SIG-M5 treated with dmso at 0.1 percent for 504 hours (cell line): ENCODE measurements at regions not wholly inside any gene's neighbourhood (a gene's known extent, or its start where the extent isn't known, plus 50 kb on each side); places are given as distances from the start of the nearest gene placed in this dataset.

Experiments
- DNase-seq: peaks from one replicate; lab custom pipeline; 2025; ENCODE audit not compliant: unreplicated experiment; lab: John Stamatoyannopoulos, UW

DNA sequence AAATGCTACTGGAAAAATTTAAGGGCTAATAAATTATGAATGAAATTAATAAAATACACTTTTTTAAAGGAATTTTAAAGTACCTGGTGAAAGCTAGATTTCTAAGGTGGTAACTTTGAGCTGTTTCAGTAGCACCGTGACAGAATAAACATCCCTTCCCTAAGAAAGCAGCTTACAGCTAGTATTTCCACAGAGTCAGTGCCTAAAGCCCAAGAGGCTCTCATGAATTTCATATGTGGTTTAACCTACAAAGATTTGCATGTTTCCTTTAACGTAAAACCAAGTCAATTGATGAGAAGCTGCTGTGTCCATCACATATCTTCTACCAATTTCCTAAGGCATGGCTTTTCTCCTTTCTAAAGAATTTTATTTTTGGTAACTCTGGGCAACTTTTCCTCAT lies 56.8 kb downstream of the IFNG start:
- DNase-seq, result no peak

DNA sequence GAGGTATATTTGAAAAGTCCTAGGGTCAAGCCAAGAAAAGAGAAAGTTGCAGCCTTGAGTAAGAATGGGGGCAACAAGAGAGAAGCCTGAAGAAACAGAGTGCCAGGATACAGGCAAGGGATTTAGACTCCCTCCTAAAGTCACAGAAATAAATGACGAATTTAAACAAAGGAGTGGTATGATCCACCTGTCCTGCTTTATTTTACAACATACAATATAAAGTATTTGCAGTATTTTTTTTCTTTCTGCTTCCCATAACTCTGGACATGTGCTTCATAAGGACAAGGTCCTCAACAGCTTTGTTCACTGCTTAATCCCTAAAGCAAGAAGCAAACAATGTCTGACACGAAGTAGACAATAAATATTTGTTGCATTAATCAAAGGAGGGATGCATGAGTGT lies 57.4 kb downstream of the IFNG start:
- no peak for DNase-seq

DNA sequence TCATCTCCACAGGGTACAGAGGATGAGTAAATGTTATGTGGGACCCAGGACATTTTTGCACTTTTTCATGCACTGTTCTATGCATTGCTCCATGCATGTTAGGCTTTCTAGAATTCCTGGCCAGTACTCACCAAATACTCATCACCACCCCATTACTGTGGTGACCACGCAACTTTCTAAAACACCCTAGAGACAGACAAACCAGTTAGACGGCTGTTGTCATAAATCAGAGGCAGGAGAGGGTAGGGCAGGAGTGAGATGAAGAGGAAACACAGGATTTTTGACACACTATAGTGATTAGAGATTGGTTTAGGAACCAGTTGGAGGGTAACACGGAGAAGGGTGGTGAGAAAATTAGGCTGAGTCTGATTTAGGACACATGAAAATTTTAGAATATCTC lies 59.3 kb downstream of the IFNG start:
- DNase-seq, result peak; percentile 23

DNA sequence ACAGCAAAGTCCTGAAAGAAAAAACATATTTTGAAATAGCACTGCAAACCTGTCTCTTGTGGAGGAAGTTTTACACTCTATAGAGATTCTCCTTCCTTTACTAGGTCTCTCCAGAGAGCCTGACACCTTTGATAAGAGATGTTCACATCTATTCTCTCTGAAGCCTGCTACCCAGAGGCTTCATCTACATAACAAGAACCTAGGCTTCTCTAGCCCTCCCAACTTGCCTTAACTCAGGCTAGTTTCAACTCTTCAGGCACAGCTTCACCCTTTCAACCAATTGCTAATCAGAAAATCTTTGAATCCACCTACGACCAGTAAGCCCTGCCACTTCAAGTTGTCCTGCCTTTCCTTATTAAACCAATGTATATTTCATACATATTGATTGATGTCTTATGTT lies 60.6 kb downstream of the IFNG start:
- no peak for DNase-seq

DNA sequence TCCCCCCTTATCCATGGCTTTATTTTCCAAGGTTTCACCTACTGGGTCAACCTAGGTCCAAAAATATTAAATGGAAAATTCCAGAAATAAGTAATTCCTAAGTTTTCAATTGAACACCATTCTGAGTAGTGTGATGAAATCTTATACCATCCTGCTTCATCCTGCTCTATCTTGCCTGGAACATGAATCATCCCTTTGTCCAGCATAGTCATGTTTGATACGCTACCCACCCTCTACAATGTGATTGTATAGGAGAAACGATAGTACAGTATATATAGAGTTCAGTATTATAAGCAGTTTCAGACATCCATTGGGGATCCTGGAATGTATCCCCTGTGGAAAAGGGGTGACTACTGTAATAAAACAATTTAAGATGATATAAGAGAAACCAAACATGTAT lies 62.2 kb downstream of the IFNG start:
- DNase-seq, result no peak

DNA sequence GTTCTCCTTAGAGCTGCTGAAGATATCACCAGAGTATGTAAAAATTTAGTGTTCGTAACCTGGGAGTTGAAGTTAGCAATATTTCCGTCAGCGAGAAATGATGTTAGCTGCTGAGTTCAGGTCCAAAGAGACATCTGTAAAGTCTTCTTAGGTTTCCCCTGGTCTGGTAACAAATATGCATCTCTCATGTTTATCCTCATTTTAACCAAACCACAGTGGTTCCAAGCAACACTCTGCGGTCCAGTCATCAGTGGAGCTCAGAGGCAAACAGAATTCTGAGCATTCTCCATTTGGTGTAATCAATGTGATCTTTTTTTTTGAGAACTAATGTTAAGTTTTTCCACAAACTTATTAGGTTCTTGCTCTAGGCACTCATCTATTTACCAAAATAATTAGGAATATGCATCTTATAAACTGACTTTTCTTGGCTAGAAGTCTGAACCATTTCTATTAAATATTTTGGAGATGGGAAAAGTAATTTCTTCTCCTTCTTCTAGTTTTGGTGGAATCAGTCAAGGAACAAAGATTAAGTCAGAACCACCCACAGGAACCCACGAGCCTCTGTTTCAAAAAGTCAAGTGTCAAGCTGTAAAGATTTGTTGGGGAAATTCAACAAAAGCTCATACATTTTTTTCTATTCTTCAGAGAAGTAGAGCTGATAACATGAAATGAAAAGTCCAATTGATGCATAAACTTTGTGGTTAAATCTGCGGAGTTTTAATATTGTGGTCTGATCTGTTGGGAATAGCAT lies 64.7 kb downstream of the IFNG start:
- no peak for DNase-seq

DNA sequence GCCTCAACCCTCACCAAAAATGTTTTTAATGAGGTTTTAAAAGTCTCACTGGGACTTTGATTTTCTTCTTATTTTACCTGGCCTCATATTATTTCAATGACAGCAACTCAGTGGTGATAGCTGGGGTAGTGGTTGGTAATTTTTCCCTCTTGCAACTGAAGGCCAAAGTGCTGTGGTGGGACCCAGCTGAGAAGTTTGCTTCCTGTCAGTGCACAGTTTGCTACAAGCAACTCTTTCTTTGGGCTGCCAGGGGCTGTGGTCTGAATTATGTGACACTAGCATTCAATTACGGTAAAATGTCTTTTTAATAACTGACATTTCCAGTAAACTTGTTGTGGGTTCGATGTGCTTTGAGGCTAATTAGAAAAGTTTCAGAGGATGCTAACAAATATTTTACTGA lies 65.3 kb downstream of the IFNG start:
- no peak for DNase-seq

DNA sequence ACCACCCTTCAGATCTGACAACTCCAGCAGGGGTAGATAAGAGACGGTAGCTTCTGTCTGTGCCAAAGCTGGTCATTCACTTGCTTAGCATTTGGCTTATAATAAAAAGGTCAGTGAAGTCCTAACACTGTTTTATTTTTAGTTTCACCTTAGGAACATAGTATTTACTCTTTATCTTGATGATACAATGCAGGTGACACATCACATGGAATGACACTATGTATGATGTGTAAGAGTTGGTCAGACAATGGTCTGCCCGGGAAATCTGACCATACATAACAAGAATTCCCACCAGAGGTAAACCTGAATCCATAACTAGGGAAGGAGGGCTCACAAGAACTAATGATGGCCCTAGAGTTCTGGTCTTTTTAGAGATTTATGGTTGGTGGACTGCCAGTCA lies 66.6 kb downstream of the IFNG start:
- no peak for DNase-seq

DNA sequence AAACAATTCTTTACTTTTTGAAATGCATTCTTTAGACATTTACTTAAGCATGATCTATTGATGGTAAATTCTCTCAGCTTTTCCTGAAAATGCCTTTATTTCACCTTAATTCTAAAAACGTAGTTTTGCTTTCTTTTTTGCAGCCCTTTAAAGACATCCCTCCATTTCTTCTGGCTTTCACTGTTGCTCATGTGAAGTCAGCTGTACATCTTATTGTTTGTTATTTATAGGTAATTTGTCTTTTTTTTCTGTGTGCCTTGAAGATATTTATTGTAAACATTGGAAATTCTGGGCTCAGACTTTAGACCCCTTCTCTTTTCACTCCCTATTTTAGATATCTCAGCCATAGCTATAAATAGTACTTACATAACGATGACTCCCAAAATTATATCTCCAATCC lies 70.4 kb downstream of the IFNG start:
- no peak for DNase-seq

DNA sequence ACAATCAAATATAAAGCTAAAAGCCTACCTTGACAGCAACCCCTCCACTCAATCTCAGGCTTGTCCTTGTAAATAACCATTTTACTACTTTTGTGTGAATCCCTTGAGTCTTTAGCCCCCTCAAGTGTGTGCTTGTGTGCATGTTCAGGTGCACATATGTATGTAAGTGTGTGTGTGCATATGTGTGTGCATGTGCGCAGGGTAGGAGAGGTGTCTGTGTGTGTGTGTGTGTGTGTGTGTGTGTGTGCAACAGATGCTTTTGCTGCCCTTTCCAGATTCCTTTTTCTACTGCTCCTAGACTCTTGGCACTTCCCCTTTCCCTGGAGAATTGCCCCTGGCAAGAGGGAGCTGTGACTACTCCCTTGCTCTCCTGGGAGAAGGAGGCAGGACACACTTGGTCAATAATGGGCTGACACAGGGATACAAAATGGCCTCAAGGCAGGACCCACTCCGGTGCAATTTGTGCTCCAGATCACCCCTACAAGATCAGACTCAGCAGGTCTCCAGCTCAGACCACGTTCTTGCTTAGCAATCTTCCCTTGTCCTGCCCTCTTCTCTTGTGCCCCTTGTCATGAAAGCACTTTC lies 73.4 kb downstream of the IFNG start:
- no peak for DNase-seq

DNA sequence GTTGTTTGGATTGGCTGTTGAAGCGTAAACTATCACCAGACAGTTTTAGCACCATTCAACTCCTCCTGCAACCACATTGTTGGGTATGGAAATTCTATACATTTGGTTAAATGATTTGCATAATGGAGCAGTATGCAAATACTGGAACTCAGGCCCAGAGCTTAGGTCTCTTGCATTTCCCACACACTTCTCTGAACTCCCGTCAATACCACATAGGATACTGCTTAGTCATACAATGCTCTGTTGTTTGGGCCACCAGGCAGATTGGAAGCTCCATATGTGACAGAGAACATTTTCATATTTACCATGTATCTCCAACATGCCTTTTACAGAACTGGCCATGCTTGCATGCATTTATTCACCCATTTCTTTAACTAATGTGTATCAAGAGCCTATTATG lies 78.0 kb downstream of the IFNG start:
- no peak for DNase-seq

DNA sequence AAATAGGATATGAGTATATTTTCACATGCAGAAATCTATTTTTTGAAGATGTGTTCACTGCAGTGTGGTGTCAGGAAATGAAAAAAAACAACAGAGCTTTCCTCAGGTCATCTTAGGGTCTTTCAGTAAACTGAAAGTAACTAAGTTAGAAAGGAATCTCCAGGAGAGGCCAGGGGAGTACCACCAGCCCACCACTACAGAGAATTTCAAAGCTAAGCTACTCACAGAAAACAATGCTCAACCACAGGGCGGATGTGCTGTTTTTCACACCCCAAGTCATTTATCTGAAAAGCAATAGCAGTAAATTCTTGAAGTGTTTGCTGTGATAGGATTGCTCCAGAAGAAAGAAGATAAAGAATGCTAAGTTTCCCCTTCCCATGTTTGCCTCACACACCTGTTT lies 79.0 kb downstream of the IFNG start:
- no peak for DNase-seq

DNA sequence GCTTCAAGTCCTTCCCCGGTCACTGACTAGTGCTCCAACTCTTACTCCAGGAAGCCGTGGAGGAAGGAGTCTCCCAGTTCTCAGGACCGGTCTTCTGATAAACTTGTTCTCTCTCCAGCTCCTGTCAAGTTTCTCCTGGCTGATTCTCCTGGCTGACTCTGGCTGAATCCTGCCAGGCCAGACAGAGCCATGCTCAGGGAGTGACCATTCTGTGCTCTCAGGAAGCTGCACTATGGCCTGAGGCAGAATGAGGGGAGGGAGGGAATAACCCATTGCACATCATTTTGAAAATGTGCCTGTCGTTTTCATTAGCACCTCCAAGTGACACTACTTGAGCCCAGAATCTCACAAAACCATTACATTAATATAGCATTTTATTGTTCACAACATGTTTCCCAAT lies 80.8 kb downstream of the IFNG start:
- DNase-seq, result no peak

DNA sequence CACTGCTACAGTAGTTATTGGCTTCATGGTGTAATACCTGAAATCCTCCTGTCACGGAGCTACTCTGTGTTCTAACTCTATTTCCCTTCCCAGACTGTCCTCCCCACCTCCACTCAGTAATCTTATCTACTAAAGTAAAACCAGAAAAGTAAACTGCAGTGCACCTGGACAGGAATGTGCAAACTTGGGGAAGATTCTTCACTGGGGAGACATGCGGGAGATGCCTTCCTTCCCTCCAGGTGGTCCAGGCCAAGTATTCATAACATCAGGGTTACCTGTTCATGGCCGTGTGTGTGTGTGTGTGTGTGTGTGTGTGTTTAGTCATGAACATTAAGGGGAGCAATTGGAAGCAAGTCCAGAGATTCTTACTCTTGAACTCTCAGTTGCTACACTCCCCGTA lies 84.1 kb downstream of the IFNG start:
- DNase-seq, result no peak

DNA sequence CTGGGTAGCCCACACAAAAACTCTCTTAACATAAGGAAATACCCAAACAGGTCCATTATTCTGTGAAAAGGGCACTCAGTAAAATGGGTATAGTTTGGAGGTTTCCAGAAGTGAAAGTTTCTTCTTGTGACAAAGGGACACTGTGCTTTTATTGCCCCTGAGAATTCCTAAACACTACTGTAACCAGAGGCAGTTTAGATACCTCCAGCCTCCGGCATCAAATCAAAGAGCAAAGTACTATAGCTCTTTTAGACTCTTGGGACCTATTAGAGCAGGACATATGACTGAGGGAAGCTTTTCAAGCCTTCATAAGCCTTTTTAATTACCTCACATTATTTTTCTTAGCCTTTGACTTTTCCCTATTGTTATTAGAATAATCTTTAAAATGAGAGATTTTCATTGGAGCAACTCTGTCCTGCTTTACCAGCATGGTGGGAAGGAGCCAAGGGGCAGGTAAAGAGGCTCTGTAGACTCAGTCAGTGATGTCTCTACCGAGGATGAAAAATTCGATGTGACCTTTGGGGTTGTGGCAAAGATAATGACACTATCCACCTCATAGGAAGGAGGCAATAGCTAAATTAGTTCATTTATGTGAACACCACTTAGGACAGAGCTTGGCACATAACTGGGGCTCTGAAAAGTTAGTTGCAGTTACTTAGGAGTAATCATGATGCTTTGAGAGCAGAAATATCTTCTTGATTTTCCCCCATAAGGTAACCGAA lies 85.1 kb downstream of the IFNG start:
- no peak for DNase-seq

DNA sequence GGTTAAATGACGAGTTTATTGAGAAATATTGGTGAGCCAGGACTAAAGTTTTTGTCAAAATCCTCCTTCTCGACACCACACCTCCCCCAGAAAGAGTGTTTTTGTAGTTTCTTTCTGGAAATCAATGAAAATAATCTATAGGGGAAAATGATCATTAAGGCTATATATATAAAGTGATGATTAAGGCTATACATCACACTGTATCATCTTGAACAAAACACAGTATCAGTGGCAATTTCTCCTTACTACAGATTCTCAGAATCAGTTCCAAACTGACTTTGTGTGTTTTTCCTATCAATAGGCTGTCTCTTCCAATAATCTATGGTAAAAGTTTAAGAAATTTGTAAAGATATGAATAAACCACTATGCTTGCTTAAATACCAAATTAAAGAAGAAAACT lies 81.7 kb downstream of the IFNG-AS1 start:
- no peak for DNase-seq
